ENCODE measurements at regions not wholly inside any gene's neighbourhood (a gene's known extent, or its start where the extent isn't known, plus 50 kb on each side); places are given as distances from the start of the nearest gene placed in this dataset.
"Not testable (repeated sequence)": the region's sequence is repeated elsewhere in the genome, so short reads cannot be mapped to it uniquely, and the experiment has no call there.

DNA sequence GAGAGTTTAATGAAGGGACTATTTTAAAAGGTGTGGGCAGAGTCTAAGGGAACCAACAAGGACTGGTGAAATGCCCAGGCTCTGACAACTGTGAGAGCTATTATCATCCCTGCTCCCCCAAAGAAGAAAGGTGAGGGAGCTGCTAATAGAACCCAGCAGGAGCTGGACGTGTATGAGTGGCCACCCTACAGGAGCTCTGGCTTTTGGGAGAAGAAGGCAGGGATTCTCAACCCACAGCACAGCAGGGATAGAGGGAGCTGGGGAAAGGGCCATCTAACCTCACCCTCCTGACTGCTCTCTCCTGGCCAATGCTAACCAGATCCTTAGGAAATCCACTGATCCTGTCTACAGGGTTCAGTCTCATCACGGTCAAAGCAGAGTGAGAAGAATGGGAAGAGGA is 57.1 kb downstream of the GRIN2B start:
- Histone ChIP-seq H3K9me3 (ENCODE audit: control insufficient read depth, low read length) (no peaks in the 10 kb centered on the region), H3K9ac (ENCODE audit: low read length) (no peak overlapping the region), H3K27me3 (replicated peaks; ENCODE audit: control insufficient read depth, insufficient read depth, low read length) (peaks cover 15% of the 10 kb centered on the region), H3K4me1 (ENCODE audit: control insufficient read depth, insufficient read depth, low read length) (no peaks in the 10 kb centered on the region), H3K4me3 (ENCODE audit: low read length) (no peak overlapping the region), H3K36me3 (ENCODE audit: control insufficient read depth, insufficient read depth, low read length, severe bottlenecking) (no peaks in the 10 kb centered on the region)
- DNase-seq (ENCODE audit: low read depth): no peak

DNA sequence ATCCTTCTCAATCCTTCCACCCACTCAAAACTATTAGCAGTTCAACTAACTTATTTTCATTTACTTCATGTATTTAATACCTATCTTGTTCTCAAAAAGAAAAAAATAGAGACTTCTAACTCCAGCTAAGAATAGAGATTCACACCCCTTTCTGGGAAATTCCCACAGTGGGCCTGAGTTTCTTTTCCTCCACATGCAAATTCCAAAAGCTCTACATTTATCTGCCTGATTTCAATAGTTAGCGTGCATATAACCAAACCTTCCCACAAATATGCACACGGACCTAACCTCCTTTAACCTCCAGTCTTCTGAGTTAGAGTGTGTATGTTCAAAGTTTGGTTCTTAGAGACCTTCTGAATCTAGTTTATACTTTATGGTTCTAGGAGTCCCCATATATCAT is 62.5 kb downstream of the GRIN2B start:
- H3K27me3 ChIP-seq (replicated peaks; ENCODE audit: control insufficient read depth, insufficient read depth, low read length): peaks cover 12% of the 10 kb centered on the region
- no peaks in the 10 kb centered on the region for H3K36me3 ChIP-seq (ENCODE audit: control insufficient read depth, insufficient read depth, low read length, severe bottlenecking)
- no peak overlapping the region for H3K4me3 ChIP-seq (ENCODE audit: low read length)
- DNase-seq (ENCODE audit: low read depth): no peak
- no peaks in the 10 kb centered on the region for H3K9me3 ChIP-seq (ENCODE audit: control insufficient read depth, low read length)
- H3K9ac ChIP-seq (ENCODE audit: low read length): no peak overlapping the region
- no peaks in the 10 kb centered on the region for H3K4me1 ChIP-seq (ENCODE audit: control insufficient read depth, insufficient read depth, low read length)

DNA sequence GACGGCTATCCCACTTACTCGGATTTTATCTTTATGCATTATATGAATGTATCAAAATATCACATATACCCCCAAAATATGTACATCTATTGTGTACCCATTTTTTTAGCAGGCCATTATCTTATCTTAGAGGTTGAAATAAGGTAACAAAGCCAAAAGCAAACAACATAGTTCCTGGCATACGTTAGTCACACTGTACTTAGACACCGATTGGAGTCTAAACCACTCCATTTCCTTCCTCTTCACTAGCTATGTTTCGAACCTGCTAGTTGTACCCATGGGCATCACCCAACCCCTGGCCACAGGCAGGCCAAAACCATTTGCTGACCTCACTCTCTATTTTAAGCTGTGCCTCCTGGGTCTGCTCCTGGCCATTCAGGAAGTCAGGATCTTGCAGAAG is 66.3 kb downstream of the GRIN2B start:
- no peaks in the 10 kb centered on the region for H3K4me1 ChIP-seq (ENCODE audit: control insufficient read depth, insufficient read depth, low read length)
- no peak overlapping the region for H3K4me3 ChIP-seq (ENCODE audit: low read length)
- no peaks in the 10 kb centered on the region for H3K9me3 ChIP-seq (ENCODE audit: control insufficient read depth, low read length)
- DNase-seq (ENCODE audit: low read depth): no peak
- no peaks in the 10 kb centered on the region for H3K36me3 ChIP-seq (ENCODE audit: control insufficient read depth, insufficient read depth, low read length, severe bottlenecking)
- peaks cover 7% of the 10 kb centered on the region for H3K27me3 ChIP-seq (replicated peaks; ENCODE audit: control insufficient read depth, insufficient read depth, low read length)
- H3K9ac ChIP-seq (ENCODE audit: low read length): no peak overlapping the region

DNA sequence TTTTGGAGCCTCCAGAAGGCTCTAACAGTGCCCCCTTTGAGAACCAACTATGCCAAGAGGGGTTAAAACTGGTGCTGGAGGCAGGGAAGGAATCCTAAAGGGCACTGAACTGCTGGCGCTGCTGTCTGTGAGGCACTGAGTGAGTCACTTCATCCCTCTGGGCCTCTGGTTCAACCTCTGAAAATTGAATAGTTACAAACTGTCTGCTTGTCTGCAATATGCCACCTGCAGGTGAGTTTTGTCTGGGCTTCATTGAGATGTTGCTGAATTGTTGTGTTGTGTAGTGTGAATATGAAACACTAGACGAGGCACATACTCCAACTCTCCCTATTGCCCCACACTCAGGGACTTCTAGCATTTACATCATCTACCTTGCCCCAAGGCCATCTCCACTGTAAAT is 68.0 kb downstream of the GRIN2B start:
- H3K36me3 ChIP-seq (ENCODE audit: control insufficient read depth, insufficient read depth, low read length, severe bottlenecking): no peaks in the 10 kb centered on the region
- H3K27me3 ChIP-seq (replicated peaks; ENCODE audit: control insufficient read depth, insufficient read depth, low read length): peaks cover 7% of the 10 kb centered on the region
- DNase-seq (ENCODE audit: low read depth): no peak
- no peaks in the 10 kb centered on the region for H3K9me3 ChIP-seq (ENCODE audit: control insufficient read depth, low read length)
- H3K9ac ChIP-seq (ENCODE audit: low read length): no peak overlapping the region
- no peaks in the 10 kb centered on the region for H3K4me1 ChIP-seq (ENCODE audit: control insufficient read depth, insufficient read depth, low read length)
- no peak overlapping the region for H3K4me3 ChIP-seq (ENCODE audit: low read length)

DNA sequence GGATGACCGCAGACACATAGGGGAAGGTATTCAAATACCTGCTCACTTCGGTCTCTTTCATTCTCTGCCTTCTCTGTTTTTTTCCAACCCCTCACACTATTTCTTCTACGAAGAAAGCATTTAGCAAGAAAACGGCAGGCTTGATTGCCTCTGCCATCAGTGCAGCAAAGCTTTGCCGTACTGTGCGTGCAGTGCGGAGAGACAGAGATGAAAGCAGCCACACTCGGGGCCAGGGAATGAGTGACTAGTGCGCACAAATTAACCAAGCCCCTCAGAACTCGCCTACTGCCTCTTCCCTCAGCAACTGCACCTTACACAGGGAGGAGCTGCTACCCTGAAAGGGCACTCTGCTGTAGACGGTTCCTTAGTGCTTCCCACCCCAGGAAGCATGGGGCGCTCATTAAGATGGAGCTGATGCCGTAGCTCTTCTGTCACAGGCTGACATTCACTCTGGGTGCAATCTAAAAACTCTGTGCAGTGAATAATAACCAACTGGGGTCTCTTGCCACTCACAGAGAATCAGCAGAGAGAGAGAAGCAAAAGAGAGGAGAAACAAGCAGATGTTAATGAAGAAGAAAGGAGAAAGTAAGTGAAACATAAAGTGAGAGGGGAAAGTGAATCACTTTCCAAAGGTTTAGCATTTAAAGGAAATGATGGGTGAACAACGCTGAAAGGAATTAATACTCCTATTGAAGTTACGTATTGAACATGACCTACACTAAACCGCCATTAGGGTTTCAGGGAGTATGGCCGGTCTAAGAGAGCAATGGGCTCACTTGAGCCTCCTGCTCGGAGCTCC is 69.4 kb downstream of the GRIN2B start:
- DNase-seq (ENCODE audit: low read depth): no peak
- no peaks in the 10 kb centered on the region for H3K9me3 ChIP-seq (ENCODE audit: control insufficient read depth, low read length)
- H3K27me3 ChIP-seq (replicated peaks; ENCODE audit: control insufficient read depth, insufficient read depth, low read length): peaks cover 7% of the 10 kb centered on the region
- no peaks in the 10 kb centered on the region for H3K4me1 ChIP-seq (ENCODE audit: control insufficient read depth, insufficient read depth, low read length)
- H3K36me3 ChIP-seq (ENCODE audit: control insufficient read depth, insufficient read depth, low read length, severe bottlenecking): no peaks in the 10 kb centered on the region
- no peak overlapping the region for H3K4me3 ChIP-seq (ENCODE audit: low read length)
- H3K9ac ChIP-seq (ENCODE audit: low read length): no peak overlapping the region

DNA sequence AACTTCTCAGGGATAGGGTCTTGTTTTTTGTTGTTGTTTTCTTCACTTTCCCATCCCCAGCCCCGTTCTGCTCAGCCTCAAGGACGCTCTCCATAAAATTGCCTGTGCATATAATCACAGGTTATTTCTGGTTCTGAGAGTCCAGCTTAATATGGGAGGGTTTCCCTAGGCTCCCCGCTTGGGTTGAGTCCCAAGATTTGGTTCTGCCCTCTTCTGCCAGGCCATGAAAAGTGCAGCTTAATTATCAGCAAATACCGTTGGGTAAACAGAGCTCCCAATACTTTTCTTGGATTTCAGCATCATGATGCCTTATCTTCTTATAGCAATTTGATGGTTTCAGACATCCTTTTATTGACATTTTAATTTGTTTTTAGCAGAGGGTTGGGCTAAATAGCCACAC is 75.6 kb downstream of the GRIN2B start:
- Histone ChIP-seq H3K4me3 (ENCODE audit: low read length) (no peak overlapping the region), H3K36me3 (ENCODE audit: control insufficient read depth, insufficient read depth, low read length, severe bottlenecking) (no peaks in the 10 kb centered on the region), H3K27me3 (replicated peaks; ENCODE audit: control insufficient read depth, insufficient read depth, low read length) (no peaks in the 10 kb centered on the region), H3K9me3 (ENCODE audit: control insufficient read depth, low read length) (no peaks in the 10 kb centered on the region), H3K4me1 (ENCODE audit: control insufficient read depth, insufficient read depth, low read length) (no peaks in the 10 kb centered on the region), H3K9ac (ENCODE audit: low read length) (no peak overlapping the region)
- DNase-seq (ENCODE audit: low read depth): no peak

DNA sequence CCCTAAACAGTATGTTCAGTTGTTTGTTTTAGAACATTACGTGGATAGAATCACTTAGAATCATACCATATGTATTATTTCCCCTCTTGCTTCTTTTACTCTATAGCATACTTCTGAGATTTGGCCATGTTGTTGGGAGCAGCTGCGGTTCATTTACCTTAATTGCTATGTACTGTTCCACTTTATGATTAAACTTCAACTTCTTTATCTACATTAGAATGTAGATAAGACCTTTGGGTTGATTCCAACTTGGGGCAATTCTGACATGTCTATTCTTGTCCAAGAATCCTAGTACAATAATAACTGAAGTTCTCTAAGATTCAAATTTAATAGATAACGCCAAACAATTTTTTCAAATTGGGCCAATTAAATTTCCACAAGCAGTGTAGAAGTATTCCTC is 80.7 kb downstream of the GRIN2B start:
- H3K4me1 ChIP-seq (ENCODE audit: control insufficient read depth, insufficient read depth, low read length): no peaks in the 10 kb centered on the region
- no peaks in the 10 kb centered on the region for H3K27me3 ChIP-seq (replicated peaks; ENCODE audit: control insufficient read depth, insufficient read depth, low read length)
- H3K9me3 ChIP-seq (ENCODE audit: control insufficient read depth, low read length): no peaks in the 10 kb centered on the region
- no peak overlapping the region for H3K4me3 ChIP-seq (ENCODE audit: low read length)
- H3K9ac ChIP-seq (ENCODE audit: low read length): no peak overlapping the region
- H3K36me3 ChIP-seq (ENCODE audit: control insufficient read depth, insufficient read depth, low read length, severe bottlenecking): no peaks in the 10 kb centered on the region
- no peak for DNase-seq (ENCODE audit: low read depth)

DNA sequence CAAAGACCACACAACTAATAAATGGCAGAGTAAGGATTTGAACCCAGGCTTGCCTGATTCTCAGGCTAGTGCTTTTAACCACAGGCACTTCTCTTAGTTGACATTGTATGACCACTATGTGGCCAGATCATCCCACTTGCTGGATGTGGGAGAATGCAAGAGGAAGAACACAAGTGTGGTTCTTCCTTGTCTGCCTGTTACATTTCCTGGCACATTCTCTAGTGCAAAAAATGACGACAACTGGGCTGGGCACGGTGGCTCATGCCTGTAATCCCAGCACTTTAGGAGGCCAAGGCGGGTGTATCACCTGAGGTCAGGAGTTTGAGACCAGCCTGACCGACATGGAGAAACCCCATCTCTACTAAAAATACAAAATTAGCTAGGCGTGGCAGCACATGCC is 83.0 kb downstream of the GRIN2B start:
- H3K9ac ChIP-seq (ENCODE audit: low read length); H3K4me1 ChIP-seq (ENCODE audit: control insufficient read depth, insufficient read depth, low read length); H3K9me3 ChIP-seq (ENCODE audit: control insufficient read depth, low read length); H3K4me3 ChIP-seq (ENCODE audit: low read length); DNase-seq (ENCODE audit: low read depth); H3K27me3 ChIP-seq (replicated peaks; ENCODE audit: control insufficient read depth, insufficient read depth, low read length); H3K36me3 ChIP-seq (ENCODE audit: control insufficient read depth, insufficient read depth, low read length, severe bottlenecking): not testable (repeated sequence)

DNA sequence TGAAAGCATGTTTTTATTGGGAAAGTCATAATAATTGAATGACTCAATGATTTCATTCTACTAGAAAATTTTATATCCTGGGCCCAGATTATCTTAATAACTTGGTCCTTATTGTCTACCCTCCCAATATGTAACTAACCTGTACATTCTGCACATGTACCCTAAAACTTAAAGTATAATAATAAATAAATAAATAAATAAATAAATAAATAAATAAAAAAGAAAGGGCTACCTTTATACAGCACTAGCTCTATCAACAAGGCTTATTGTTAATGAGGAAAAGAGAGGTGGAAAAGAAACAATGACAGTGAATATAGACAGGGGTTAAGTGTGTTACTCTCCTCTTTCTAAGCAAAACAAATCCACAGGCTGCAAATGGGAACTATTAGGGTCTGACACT is 83.6 kb downstream of the GRIN2B start:
- no peak for DNase-seq (ENCODE audit: low read depth)

DNA sequence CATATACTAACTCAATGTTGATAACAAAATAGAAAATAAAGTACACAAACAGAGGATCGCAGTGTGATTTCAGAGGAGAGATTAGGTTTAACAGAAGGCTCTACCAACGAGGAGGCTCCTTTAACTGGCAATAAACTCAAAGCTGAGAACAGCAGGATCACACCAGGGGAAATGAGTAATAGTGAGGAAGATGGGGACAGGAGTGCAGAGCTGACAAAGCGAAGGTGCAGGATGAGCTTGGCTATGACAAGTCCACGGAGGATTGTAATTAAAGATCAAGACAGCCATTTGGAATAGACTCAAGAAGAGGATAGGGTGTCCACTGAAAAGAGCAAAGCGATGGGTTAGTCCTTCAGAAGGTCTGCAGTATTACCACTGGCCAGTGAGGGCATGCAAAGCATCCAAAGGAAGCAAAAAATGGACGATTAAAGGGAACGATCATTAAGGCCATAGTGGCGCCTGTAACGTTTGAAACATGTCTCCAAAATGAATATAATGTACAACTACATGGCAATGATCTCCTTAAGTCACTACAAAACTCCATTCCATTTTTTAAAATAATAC is 85.3 kb downstream of the GRIN2B start:
- H3K9me3 ChIP-seq (ENCODE audit: control insufficient read depth, low read length): no peaks in the 10 kb centered on the region
- H3K4me3 ChIP-seq (ENCODE audit: low read length): no peak overlapping the region
- H3K27me3 ChIP-seq (replicated peaks; ENCODE audit: control insufficient read depth, insufficient read depth, low read length): no peaks in the 10 kb centered on the region
- no peak for DNase-seq (ENCODE audit: low read depth)
- H3K4me1 ChIP-seq (ENCODE audit: control insufficient read depth, insufficient read depth, low read length): peaks cover 4% of the 10 kb centered on the region
- H3K36me3 ChIP-seq (ENCODE audit: control insufficient read depth, insufficient read depth, low read length, severe bottlenecking): no peaks in the 10 kb centered on the region
- no peak overlapping the region for H3K9ac ChIP-seq (ENCODE audit: low read length)

More for the DNA sequence above, 83.6 kb downstream of the GRIN2B start:
- H3K9ac ChIP-seq (ENCODE audit: low read length): no peak overlapping the region
- no peaks in the 10 kb centered on the region for H3K9me3 ChIP-seq (ENCODE audit: control insufficient read depth, low read length)
- H3K4me1 ChIP-seq (ENCODE audit: control insufficient read depth, insufficient read depth, low read length): peaks cover 4% of the 10 kb centered on the region
- H3K27me3 ChIP-seq (replicated peaks; ENCODE audit: control insufficient read depth, insufficient read depth, low read length): no peaks in the 10 kb centered on the region
- no peaks in the 10 kb centered on the region for H3K36me3 ChIP-seq (ENCODE audit: control insufficient read depth, insufficient read depth, low read length, severe bottlenecking)
- H3K4me3 ChIP-seq (ENCODE audit: low read length): no peak overlapping the region

DNA sequence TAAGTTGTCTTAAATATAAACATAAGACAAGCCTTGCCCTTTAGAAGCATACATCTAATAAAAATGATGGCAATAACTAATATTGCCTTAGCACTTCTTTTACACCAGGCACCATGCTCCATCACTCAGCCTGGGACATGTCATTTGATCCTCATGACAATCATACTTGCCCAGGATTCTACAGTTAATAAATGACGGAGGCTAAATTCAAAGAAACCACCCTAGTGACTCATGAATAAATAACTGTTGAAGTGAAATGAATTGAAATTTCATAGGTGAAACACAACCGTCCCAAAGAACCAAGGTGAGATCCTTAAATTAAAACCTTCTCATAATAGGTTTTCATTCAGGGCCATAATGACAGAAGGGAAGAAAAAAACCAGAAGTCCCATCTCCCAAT is 89.5 kb downstream of the GRIN2B start:
- H3K27me3 ChIP-seq (replicated peaks; ENCODE audit: control insufficient read depth, insufficient read depth, low read length): no peaks in the 10 kb centered on the region
- no peak for DNase-seq (ENCODE audit: low read depth)
- H3K4me3 ChIP-seq (ENCODE audit: low read length): no peak overlapping the region
- no peaks in the 10 kb centered on the region for H3K9me3 ChIP-seq (ENCODE audit: control insufficient read depth, low read length)
- no peaks in the 10 kb centered on the region for H3K36me3 ChIP-seq (ENCODE audit: control insufficient read depth, insufficient read depth, low read length, severe bottlenecking)
- H3K4me1 ChIP-seq (ENCODE audit: control insufficient read depth, insufficient read depth, low read length): peaks cover 4% of the 10 kb centered on the region
- H3K9ac ChIP-seq (ENCODE audit: low read length): no peak overlapping the region

DNA sequence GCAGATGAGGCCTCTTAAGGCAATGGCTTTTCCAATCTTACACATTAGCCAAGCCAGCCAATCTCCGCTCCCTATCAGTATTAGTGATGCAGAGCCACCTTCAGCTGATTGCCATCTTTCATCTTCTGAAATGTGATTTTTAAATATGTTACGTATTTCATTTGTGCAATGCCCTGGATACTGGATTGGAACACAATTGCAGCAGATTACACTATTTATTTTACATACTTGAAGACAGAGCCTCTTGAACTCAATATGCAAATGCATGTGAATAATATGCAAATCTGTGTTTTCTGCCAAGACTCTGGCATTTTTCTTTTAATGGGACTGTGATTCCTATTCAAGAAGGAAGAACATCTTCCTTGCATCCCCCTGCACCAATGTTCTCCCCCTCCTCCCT is 90.5 kb downstream of the GRIN2B start:
- H3K4me1 ChIP-seq (ENCODE audit: control insufficient read depth, insufficient read depth, low read length): peaks cover 4% of the 10 kb centered on the region
- H3K27me3 ChIP-seq (replicated peaks; ENCODE audit: control insufficient read depth, insufficient read depth, low read length): no peaks in the 10 kb centered on the region
- H3K36me3 ChIP-seq (ENCODE audit: control insufficient read depth, insufficient read depth, low read length, severe bottlenecking): no peaks in the 10 kb centered on the region
- no peak overlapping the region for H3K9ac ChIP-seq (ENCODE audit: low read length)
- no peaks in the 10 kb centered on the region for H3K9me3 ChIP-seq (ENCODE audit: control insufficient read depth, low read length)
- H3K4me3 ChIP-seq (ENCODE audit: low read length): no peak overlapping the region
- DNase-seq (ENCODE audit: low read depth): no peak

All from adipocyte (in vitro differentiated cells).